Globus pallidus (tissue), 1 donor: ENCODE measurements at regions not wholly inside any gene's neighbourhood (a gene's known extent, or its start where the extent isn't known, plus 50 kb on each side); places are given as distances from the start of the nearest gene placed in this dataset.
"Not testable (repeated sequence)": the region's sequence is repeated elsewhere in the genome, so short reads cannot be mapped to it uniquely, and the experiment has no call there.

ENCODE experiments used
- DNase-seq: peaks from one replicate; pipeline ENCODE4 v3.0.0-alpha.2; 2015; ENCODE audit warnings: low spot score

DNA sequence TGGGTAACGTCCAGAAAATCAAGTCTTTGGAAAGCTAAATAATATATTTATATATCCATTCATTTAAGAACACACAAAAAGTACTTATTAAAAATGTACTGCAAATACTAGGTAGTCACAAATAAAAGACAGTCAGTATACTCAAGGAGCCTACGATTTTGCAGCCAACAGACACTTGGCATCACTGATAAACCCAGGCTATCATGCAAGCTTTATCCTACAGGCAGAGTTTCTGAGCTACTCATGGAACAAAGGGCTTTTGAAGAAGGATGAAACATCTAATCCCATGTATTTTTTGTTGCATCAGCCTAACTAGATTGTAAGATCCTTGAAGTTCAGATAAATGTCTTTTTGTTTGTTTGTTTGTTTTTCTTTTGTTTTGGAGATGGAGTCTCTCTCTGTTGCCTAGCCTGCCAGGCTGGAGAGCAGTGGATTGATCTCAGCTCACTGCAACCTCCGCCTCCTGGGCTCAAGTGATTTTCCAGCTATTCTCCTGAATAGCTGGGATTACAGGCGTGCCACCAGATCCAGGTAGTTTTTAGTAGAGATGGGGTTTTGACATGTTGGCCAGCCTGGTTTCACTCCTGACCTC is 319.4 kb upstream of the MDFIC2 start:
- no peak for DNase-seq

DNA sequence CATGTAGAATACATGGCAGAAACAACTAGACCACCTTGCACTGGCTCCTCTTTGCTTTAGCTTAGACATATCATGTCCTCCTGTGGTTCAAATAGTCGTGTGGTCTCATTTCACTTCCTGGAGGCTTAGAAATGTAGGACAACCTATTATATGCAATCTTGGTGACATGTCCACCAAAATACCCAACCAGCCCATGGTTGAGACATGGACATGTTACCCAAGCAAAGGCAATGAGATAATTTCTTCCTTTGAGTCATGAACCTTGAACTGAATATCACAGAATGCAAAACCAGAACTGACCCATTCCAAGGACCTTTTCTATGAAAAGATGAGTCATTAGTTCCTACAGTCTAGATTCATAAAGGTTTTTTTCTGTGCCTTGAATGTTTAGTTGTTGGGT is 309.0 kb upstream of the MDFIC2 start:
- DNase-seq, result no peak

DNA sequence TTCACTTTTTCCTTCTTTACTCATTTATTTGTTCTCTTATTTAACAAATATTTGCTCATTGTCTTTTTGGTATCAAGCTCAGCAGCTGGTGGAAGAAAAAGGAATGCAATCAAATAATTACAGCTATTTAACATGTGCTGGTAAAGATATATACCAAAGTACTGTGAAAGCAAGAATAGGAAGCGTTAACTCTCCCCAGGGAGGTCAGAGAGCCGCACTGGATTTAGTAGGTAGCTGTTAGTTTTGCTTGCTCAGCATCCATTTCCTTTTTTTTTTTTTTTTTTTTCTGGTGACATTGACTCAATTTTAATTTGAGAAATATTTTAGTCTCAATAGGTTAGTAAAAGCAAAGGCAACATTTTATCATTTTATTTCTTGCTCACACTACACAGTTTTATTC is 308.5 kb upstream of the MDFIC2 start:
- no peak for DNase-seq

DNA sequence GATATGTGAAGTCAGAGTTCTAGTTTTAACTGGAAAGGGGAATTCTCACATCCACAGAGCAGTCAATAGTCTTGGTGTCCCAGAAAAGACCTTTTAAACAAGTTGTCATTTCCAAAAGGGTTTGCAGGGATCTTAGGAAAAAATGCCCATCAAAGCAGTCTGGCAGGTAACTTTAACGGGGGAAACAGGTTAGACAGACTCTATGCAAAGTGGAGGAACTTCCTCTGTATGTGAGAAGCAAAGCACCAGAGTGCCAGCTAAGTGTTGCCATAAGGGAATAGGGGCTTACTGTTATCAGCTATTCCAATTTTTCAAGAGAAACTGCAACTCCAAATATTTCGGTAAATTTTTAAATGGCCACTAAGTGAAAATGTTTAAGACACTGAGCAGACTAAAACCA is 307.9 kb upstream of the MDFIC2 start:
- no peak for DNase-seq

GRCh38 chr3:70618151-70618550 is 305.7 kb upstream of the MDFIC2 start:
- DNase-seq, result no peak

DNA sequence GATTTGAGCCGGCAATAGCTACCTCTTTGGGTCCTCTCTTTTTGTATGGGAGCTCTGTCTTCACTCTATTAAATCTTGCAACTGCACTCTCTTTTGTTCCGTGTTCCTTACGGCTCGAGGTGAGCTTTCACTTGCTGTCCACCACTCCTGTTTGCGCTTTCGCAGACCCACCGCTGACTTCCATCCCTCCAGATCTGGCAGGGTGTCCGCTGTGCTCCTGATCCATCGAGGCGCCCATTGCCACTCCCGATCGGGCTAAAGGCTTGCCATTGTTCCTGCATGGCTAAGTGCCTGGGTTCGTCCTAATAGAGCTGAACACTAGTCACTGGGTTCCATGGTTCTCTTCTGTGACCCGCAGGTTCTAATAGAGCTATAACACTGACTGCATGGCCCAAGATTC is 304.9 kb upstream of the MDFIC2 start:
- not testable (repeated sequence) for DNase-seq

DNA sequence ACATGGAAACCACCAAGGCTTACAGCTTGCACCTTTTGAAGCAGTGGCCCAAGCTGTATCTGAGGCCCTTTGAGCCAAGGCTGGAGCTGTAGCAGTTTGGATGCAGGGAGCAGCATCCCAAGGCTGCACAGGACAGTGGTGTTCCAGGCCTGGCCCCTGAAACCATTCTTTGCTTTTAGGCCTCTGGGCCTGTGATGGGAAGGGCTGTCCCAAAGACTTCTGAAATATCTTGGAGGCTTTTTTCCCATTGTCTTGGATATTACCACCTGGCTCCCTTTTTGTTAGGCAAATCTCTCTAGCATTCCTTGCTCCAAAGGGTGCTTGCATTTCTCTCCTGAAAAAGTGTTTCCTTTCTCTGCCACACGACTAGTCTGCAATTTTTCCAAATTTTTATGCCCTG is 302.8 kb upstream of the MDFIC2 start:
- DNase-seq, result no peak

GRCh38 chr3:70614111-70614510 is 301.7 kb upstream of the MDFIC2 start:
- DNase-seq, result no peak

- DNase-seq, result no peak
Measured at GRCh38 chr3:70612920-70613319, 300.5 kb upstream of the MDFIC2 start.

DNA sequence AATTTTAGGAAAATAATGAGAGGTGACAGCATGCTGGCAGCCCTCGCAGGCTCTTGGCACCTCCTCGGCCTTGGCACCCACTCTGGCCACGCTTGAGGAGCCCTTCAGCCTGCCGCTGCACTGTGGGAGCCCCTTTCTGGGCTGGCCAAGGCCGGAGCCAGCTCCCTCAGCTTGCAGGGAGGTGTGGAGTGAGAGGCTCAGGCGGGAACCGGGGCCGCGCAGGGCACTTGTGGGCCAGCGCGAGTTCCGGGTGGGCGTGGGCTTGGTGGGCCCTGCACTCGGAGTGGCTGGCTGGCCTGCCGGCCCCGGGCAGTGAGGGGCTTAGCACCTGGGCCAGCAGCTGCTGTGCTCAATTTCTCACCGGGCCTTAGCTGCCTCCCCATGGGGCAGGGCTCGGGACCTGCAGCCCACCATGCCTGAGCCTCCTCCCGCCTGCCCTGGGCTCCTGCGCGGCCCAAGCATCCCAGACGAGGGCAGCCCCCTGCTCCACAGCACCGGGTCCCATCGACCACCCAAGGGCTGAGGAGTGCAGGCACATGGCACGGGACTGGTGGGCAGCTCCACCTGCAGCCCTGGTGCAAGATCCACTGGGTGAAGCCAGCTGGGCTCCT is 299.3 kb upstream of the MDFIC2 start:
- not testable (repeated sequence) for DNase-seq

- DNase-seq, result no peak
Measured at GRCh38 chr3:70608434-70608833, 296.0 kb upstream of the MDFIC2 start.

GRCh38 chr3:70607469-70607868 is 295.0 kb upstream of the MDFIC2 start:
- DNase-seq, result no peak

DNA sequence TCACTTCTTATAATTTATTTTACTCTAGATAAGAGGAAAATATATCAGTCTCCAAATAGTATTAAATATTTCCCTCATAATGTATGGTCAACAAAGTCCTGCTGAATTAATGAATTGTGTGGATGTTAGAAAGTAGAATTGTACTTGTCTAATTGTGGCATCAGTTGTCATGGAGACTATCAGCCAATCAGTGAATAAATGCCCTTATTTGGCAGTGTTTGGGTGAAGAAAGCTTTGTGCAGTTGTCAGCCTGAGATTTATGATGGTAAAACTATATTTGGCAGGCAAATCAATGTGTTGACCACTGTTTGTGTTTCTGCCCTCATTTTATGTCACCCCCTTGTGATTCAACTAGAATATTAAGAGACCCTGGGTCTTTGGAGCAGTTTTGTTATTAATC is 293.6 kb upstream of the MDFIC2 start:
- DNase-seq, result no peak

GRCh38 chr3:70603103-70603502 is 290.7 kb upstream of the MDFIC2 start:
- DNase-seq, result no peak

DNA sequence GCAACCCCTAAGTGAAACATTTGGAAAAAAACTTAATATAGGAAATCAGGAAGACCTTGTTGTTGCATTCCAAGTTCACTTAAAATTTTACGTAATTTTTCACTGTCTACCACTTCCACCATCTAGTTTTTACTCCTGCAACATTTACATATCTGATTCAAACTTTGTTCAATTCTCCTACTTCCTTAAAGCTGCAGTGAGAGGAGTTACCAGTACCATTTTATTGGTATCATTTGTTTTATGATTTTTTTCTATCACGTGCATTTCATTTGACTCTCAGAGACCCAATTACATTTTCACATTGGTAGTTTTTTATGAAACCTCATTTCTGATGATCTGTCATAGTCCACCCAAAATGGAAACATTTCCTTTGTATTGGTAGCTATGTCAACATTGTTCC is 284.9 kb upstream of the MDFIC2 start:
- no peak for DNase-seq

DNA sequence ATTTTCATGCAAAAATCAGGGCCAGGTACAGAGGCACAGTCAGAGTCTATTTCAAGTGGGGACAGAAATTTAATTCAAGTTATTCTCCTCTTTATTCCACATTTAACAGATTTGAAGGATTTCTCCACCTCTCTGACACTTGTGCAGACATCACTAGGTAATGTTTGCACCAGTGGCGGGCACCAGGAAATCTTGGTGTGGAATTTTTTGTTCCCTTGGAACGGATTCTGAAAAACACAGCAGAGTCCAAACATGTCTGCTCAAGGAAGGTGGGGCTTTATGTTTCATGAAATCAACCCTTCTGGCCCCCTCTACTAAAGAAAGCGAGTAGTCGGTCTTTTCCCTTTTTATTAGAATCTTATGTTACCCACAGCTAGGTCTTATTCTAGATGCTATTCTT is 271.2 kb upstream of the MDFIC2 start:
- DNase-seq, result no peak

GRCh38 chr3:70582803-70583202 is 270.4 kb upstream of the MDFIC2 start:
- no peak for DNase-seq

- DNase-seq, result no peak
Measured at GRCh38 chr3:70580021-70580420, 267.6 kb upstream of the MDFIC2 start.

DNA sequence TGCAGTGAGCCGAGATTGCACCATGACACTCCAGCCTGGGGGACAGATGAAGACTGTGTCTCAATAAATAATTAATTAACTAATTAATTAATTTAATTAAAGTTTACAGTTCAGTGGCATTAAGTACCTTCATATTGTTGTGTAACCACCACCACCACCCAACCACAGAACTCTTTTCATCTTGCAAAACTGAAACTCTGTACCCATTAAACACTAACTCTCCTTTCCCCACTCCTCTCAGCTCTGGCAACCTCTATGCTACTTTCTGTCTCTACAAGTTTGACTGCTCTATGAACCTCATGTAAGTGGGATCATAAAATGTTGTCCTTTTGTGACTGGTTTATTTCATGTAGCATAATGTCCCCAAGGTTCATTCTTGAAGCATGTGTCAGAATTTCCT is 259.3 kb upstream of the MDFIC2 start:
- DNase-seq, result no peak

DNA sequence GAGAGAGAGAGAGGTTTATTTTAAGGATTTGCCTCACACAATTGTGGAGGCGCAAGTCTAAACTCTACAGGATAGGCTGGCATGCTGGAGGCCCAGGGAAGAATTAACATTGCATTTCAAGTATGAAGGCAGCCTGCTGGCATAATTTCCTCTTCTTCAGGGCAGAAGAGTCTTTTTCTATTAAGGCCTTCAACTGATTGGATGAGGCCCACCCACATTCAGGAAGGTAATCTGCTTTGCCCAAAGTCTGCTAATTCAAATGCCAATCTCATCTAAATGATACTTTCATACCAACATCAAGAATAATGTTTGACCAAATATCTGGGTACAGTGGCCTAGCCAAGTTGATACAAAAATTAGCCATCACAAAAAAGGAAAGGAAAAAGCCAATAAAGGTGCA is 258.1 kb upstream of the MDFIC2 start:
- no peak for DNase-seq

DNA sequence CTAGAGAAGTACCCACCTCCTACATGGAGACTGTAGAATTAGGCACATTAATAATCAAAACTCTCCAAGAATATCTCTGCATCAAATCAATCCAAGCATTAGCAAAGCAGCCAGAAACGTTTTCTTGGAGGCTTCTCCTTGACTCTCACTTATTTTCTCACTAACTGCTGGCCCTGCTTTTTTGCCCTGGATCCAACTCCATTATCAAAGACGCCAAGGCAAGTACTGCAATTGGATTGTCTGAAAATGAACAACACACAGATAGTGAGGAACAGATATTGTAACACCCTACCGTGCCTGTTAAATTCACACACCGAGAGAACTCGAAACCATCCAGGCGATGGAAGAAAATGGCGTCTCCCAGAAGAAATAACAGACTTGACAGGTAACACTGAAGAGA is 256.2 kb upstream of the MDFIC2 start:
- DNase-seq, result no peak

DNA sequence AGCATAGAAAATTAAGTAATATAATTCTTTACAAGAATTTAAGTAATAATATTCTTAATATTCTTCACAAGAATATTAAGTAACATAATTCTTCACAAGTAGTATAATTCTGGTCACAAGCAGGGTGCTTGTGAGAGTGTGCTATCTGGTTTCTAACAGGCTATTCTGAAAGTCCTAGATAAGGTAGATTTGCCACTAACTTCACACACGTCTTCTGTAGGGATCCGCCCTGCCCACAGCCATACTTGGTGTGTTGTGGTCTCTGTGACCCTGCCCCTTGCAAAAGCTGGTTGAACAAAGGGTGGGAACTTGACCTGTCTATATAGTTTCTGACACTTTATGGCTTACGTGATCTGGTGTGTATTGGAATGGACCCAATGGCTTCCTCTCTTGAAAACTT is 253.4 kb upstream of the MDFIC2 start:
- no peak for DNase-seq

- DNase-seq, result no peak
Measured at GRCh38 chr3:70564552-70564951, 252.1 kb upstream of the MDFIC2 start.

DNA sequence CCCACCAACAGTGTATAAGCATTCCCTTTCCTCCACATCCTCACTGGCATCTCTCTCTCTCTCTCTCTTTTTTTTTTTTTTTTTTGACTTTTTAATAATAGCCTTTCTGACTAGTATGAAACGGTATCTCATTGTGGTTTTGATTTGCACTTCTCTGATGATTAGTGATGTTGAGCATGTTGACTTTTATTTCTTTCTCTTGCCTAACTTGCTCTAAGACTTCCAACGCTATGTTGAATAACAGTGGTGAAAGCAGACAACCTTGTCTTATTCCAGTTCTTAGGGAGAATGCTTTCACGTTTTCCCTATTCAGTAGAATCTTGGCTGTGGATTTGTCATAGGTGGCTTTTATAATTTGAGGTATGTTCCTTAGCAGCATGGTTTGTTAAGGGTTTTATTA is 249.4 kb upstream of the MDFIC2 start:
- DNase-seq, result no peak
